Liver (tissue), 3 donors: ENCODE measurements at regions not wholly inside any gene's neighbourhood (a gene's known extent, or its start where the extent isn't known, plus 50 kb on each side); places are given as distances from the start of the nearest gene placed in this dataset.

Source experiments
- EGR1 ChIP-seq, 2 donors: IDR thresholded peaks; 2 replicates each; pipeline ENCODE4 v1.6.1; 2016 to 2018; ENCODE audit warnings: antibody characterized with exemption in 2 of 2, low read depth in 2 of 2
- FOXA1 ChIP-seq: IDR thresholded peaks from 2 replicates; pipeline ENCODE4 v1.6.1; 2016; ENCODE audit warnings: antibody characterized with exemption
- HNF4A ChIP-seq, 2 donors: conservative IDR thresholded peaks; 2 replicates each; pipeline ENCODE4 v1.6.1; 2016; ENCODE audit warnings: antibody characterized with exemption in 2 of 2, mild to moderate bottlenecking in 2 of 2
- HNF4G ChIP-seq: IDR thresholded peaks from 2 replicates; pipeline ENCODE4 v1.6.1; 2016; ENCODE audit warnings: antibody characterized with exemption
- JUND ChIP-seq, 2 donors: IDR thresholded peaks; 2 replicates each; pipeline ENCODE4 v1.6.1; 2016; ENCODE audit warnings: antibody characterized with exemption in 2 of 2
- RAD21 ChIP-seq, 2 donors: IDR thresholded peaks; 2 replicates each; pipeline ENCODE4 v1.6.1; 2016; ENCODE audit warnings: antibody characterized with exemption in 2 of 2, mild to moderate bottlenecking in 2 of 2
- RXRA ChIP-seq, 2 donors: IDR thresholded peaks; 2 replicates each; pipeline ENCODE4 v1.6.1; 2017 to 2018; ENCODE audit warnings: antibody characterized with exemption in 2 of 2, mild to moderate bottlenecking in 1 of 2
- SP1 ChIP-seq: IDR thresholded peaks from 2 replicates; pipeline ENCODE4 v1.6.1; 2018; ENCODE audit warnings: antibody characterized with exemption, mild to moderate bottlenecking
- TAF1 ChIP-seq: conservative IDR thresholded peaks from 2 replicates; pipeline ENCODE4 v1.6.1; 2016; ENCODE audit warnings: antibody characterized with exemption, mild to moderate bottlenecking
- YY1 ChIP-seq: IDR thresholded peaks from 2 replicates; pipeline ENCODE4 v1.6.1; 2016; ENCODE audit warnings: antibody characterized with exemption, mild to moderate bottlenecking
- TF ChIP-seq, protein P1 (sequence below): fragments of 150-350 bp; IDR thresholded peaks from 2 replicates; pipeline ENCODE4 v1.5.1; 2017; ENCODE audit warnings: improper control_type of control experiment, low read depth, low read length; ENCODE audit not compliant: missing input control
- TF ChIP-seq, protein P2 (sequence below): IDR thresholded peaks from 2 replicates; pipeline ENCODE4 v1.6.1; 2016; ENCODE audit warnings: antibody characterized with exemption
- TF ChIP-seq, protein P3 (sequence below): IDR thresholded peaks from 2 replicates; pipeline ENCODE4 v1.6.1; 2016; ENCODE audit warnings: antibody characterized with exemption, mild to moderate bottlenecking
- TF ChIP-seq, protein P4 (sequence below): IDR thresholded peaks from 2 replicates; pipeline ENCODE4 v1.6.1; 2016; ENCODE audit warnings: antibody characterized with exemption
- donor health status: healthy.
- donor health status: healthy.

DNA sequence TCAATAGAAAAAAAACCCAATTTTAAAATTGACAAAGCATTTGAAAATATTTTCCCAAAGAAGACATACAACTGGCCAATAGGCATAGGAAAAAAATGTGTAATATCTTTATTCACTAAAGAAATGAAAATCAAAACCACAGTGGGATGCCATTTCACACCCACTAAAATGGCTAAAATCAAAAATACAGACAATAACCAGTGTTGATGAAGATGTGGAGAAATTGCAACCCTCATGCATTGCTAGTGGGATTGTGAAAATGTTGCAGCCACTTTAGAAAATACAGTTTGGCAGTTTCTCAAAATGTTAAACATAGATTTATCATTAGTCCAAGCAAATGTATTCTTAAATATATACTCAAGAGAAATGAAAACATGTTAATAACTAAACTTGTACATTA, 315.1 kb upstream of the GPR149 start:
- TF ChIP-seq, protein P1, sequence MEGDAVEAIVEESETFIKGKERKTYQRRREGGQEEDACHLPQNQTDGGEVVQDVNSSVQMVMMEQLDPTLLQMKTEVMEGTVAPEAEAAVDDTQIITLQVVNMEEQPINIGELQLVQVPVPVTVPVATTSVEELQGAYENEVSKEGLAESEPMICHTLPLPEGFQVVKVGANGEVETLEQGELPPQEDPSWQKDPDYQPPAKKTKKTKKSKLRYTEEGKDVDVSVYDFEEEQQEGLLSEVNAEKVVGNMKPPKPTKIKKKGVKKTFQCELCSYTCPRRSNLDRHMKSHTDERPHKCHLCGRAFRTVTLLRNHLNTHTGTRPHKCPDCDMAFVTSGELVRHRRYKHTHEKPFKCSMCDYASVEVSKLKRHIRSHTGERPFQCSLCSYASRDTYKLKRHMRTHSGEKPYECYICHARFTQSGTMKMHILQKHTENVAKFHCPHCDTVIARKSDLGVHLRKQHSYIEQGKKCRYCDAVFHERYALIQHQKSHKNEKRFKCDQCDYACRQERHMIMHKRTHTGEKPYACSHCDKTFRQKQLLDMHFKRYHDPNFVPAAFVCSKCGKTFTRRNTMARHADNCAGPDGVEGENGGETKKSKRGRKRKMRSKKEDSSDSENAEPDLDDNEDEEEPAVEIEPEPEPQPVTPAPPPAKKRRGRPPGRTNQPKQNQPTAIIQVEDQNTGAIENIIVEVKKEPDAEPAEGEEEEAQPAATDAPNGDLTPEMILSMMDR = no peak
- no peak for TF ChIP-seq YY1
- no peak for TF ChIP-seq JUND (IDR thresholded peaks at IDR 0.05)
- no peak for TF ChIP-seq SP1
- TF ChIP-seq, protein P2, sequence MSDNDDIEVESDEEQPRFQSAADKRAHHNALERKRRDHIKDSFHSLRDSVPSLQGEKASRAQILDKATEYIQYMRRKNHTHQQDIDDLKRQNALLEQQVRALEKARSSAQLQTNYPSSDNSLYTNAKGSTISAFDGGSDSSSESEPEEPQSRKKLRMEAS = no peak
- TF ChIP-seq HNF4G = no peak
- TF ChIP-seq TAF1 = no peak
- TF ChIP-seq, protein P3, sequence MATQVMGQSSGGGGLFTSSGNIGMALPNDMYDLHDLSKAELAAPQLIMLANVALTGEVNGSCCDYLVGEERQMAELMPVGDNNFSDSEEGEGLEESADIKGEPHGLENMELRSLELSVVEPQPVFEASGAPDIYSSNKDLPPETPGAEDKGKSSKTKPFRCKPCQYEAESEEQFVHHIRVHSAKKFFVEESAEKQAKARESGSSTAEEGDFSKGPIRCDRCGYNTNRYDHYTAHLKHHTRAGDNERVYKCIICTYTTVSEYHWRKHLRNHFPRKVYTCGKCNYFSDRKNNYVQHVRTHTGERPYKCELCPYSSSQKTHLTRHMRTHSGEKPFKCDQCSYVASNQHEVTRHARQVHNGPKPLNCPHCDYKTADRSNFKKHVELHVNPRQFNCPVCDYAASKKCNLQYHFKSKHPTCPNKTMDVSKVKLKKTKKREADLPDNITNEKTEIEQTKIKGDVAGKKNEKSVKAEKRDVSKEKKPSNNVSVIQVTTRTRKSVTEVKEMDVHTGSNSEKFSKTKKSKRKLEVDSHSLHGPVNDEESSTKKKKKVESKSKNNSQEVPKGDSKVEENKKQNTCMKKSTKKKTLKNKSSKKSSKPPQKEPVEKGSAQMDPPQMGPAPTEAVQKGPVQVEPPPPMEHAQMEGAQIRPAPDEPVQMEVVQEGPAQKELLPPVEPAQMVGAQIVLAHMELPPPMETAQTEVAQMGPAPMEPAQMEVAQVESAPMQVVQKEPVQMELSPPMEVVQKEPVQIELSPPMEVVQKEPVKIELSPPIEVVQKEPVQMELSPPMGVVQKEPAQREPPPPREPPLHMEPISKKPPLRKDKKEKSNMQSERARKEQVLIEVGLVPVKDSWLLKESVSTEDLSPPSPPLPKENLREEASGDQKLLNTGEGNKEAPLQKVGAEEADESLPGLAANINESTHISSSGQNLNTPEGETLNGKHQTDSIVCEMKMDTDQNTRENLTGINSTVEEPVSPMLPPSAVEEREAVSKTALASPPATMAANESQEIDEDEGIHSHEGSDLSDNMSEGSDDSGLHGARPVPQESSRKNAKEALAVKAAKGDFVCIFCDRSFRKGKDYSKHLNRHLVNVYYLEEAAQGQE = no peak
- no peak for TF ChIP-seq RAD21 (IDR thresholded peaks at IDR 0.05)
- TF ChIP-seq RXRA (IDR thresholded peaks at IDR 0.05) = no peak
- TF ChIP-seq, protein P4, sequence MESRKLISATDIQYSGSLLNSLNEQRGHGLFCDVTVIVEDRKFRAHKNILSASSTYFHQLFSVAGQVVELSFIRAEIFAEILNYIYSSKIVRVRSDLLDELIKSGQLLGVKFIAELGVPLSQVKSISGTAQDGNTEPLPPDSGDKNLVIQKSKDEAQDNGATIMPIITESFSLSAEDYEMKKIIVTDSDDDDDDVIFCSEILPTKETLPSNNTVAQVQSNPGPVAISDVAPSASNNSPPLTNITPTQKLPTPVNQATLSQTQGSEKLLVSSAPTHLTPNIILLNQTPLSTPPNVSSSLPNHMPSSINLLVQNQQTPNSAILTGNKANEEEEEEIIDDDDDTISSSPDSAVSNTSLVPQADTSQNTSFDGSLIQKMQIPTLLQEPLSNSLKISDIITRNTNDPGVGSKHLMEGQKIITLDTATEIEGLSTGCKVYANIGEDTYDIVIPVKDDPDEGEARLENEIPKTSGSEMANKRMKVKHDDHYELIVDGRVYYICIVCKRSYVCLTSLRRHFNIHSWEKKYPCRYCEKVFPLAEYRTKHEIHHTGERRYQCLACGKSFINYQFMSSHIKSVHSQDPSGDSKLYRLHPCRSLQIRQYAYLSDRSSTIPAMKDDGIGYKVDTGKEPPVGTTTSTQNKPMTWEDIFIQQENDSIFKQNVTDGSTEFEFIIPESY = no peak
- TF ChIP-seq EGR1 (IDR thresholded peaks at IDR 0.05; ENCODE audit: low read depth in 2 of 2) = no peak
- TF ChIP-seq FOXA1 = no peak
- no peak for TF ChIP-seq HNF4A (conservative IDR thresholded peaks at IDR 0.05)
